A673 (cell line): ENCODE measurements at regions not wholly inside any gene's neighbourhood (a gene's known extent, or its start where the extent isn't known, plus 50 kb on each side); places are given as distances from the start of the nearest gene placed in this dataset.

Experiments used
- CTCF ChIP-seq: fragments of 300-800, 200-600 bp; sonication (generic); conservative IDR thresholded peaks from 2 replicates; pipeline ENCODE4 v1.5.1; 2017; ENCODE audit warnings: low read depth, mild to moderate bottlenecking, antibody characterized with exemption, low read length, moderate library complexity, mixed read lengths
- EZH2 ChIP-seq: fragments of 200-600 bp; sonication (generic); IDR thresholded peaks from 2 replicates; pipeline ENCODE4 v1.6.1; 2017; ENCODE audit warnings: borderline replicate concordance, low read depth, mild to moderate bottlenecking, mixed read lengths, antibody characterized with exemption, low read length; ENCODE audit not compliant: poor library complexity, severe bottlenecking

- TF ChIP-seq EZH2 (no peak), CTCF (no peak)
Observed at GRCh38 chr2:207311316-207312005, 145.7 kb upstream of the KLF7 start.
